H9 (cell line): ENCODE measurements at regions not wholly inside any gene's neighbourhood (a gene's known extent, or its start where the extent isn't known, plus 50 kb on each side); places are given as distances from the start of the nearest gene placed in this dataset.

Source experiments
- DNase-seq: peaks from one replicate; pipeline ENCODE4 v3.0.0-alpha.2; 2017
- H2AFZ ChIP-seq: one replicate; pipeline ENCODE4 v1.6.1; 2013; ENCODE audit warnings: mild to moderate bottlenecking, low read length, control low read depth, moderate library complexity
- H2AK5ac ChIP-seq: 2 replicates; pipeline ENCODE4 v1.6.1; 2013; ENCODE audit warnings: low read length, control low read depth, mixed read lengths; ENCODE audit not compliant: insufficient read length
- H2BK120ac ChIP-seq: one replicate; pipeline ENCODE4 v1.6.1; 2013; ENCODE audit warnings: low read depth, mild to moderate bottlenecking, low read length, control low read depth, inconsistent platforms; ENCODE audit not compliant: poor library complexity, severe bottlenecking
- H2BK12ac ChIP-seq: 2 replicates; pipeline ENCODE4 v1.6.1; 2013; ENCODE audit warnings: low read length, control low read depth, mixed read lengths, low read depth; ENCODE audit not compliant: insufficient read length
- H2BK15ac ChIP-seq: 2 replicates; pipeline ENCODE4 v1.6.1; 2013; ENCODE audit warnings: low read depth, low read length, control low read depth
- H2BK20ac ChIP-seq: one replicate; pipeline ENCODE4 v1.6.1; 2013; ENCODE audit warnings: low read depth, mild to moderate bottlenecking, low read length, control low read depth, inconsistent platforms; ENCODE audit not compliant: poor library complexity, severe bottlenecking
- H2BK5ac ChIP-seq: 2 replicates; pipeline ENCODE4 v1.6.1; 2013; ENCODE audit warnings: low read length, control low read depth, mixed read lengths; ENCODE audit not compliant: insufficient read length
- H3K14ac ChIP-seq: 2 replicates; pipeline ENCODE4 v1.6.1; 2013; ENCODE audit warnings: low read length, control low read depth; ENCODE audit not compliant: insufficient read depth
- H3K18ac ChIP-seq: 2 replicates; pipeline ENCODE4 v1.6.1; 2013; ENCODE audit warnings: low read depth, mild to moderate bottlenecking, mixed read lengths, low read length, control low read depth; ENCODE audit not compliant: insufficient read length
- H3K23ac ChIP-seq: 2 replicates; pipeline ENCODE4 v1.6.1; 2013; ENCODE audit warnings: low read length, control low read depth, mixed read lengths, low read depth; ENCODE audit not compliant: insufficient read length
- H3K23me2 ChIP-seq: 2 replicates; pipeline ENCODE4 v1.6.1; 2013; ENCODE audit warnings: low read depth, mild to moderate bottlenecking, mixed read lengths, low read length, control low read depth; ENCODE audit not compliant: insufficient read length, poor library complexity, severe bottlenecking
- H3K27ac ChIP-seq: 2 replicates; pipeline ENCODE4 v1.5.1; 2013; ENCODE audit warnings: low read length, control low read depth, mixed read lengths, low read depth; ENCODE audit not compliant: insufficient read length
- H3K27me3 ChIP-seq: 2 replicates; pipeline ENCODE4 v1.6.1; 2013; ENCODE audit warnings: low read length, control low read depth, inconsistent platforms; ENCODE audit not compliant: insufficient read depth
- H3K4ac ChIP-seq: 2 replicates; pipeline ENCODE4 v1.6.1; 2013; ENCODE audit warnings: low read depth, mild to moderate bottlenecking, control low read depth, inconsistent platforms, low read length, moderate library complexity
- H3K4me1 ChIP-seq: 2 replicates; pipeline ENCODE4 v1.6.1; 2013; ENCODE audit warnings: low read length, control low read depth, inconsistent platforms; ENCODE audit not compliant: insufficient read depth
- H3K4me2 ChIP-seq: 2 replicates; pipeline ENCODE4 v1.6.1; 2013; ENCODE audit warnings: low read length, control low read depth, mixed read lengths; ENCODE audit not compliant: insufficient read length, insufficient read depth
- H3K56ac ChIP-seq: 2 replicates; pipeline ENCODE4 v1.6.1; 2013; ENCODE audit warnings: low read depth, mild to moderate bottlenecking, mixed read lengths, low read length, control low read depth; ENCODE audit not compliant: insufficient read length
- H3K79me1 ChIP-seq: 2 replicates; pipeline ENCODE4 v1.6.1; 2013; ENCODE audit warnings: low read depth, mild to moderate bottlenecking, moderate library complexity, low read length, control low read depth, inconsistent platforms; ENCODE audit not compliant: insufficient read depth, poor library complexity, severe bottlenecking
- H3K79me2 ChIP-seq: 2 replicates; pipeline ENCODE4 v1.6.1; 2013; ENCODE audit warnings: low read length, control low read depth, inconsistent platforms; ENCODE audit not compliant: insufficient read depth
- H3K9ac ChIP-seq: 2 replicates; pipeline ENCODE4 v1.6.1; 2013; ENCODE audit warnings: low read length, control low read depth, mixed read lengths; ENCODE audit not compliant: insufficient read length; ENCODE audit errors: extremely low read depth
- H3K9me3 ChIP-seq: one replicate; pipeline ENCODE4 v1.6.1; 2013; ENCODE audit warnings: low read depth, low read length, inconsistent platforms; ENCODE audit not compliant: control insufficient read depth
- H3T11ph ChIP-seq: one replicate; pipeline ENCODE4 v1.6.1; 2013; ENCODE audit warnings: mild to moderate bottlenecking, low read length, control low read depth, inconsistent platforms
- H4K20me1 ChIP-seq: one replicate; pipeline ENCODE4 v1.6.1; 2013; ENCODE audit not compliant: control insufficient read depth, insufficient read length, insufficient read depth
- H4K5ac ChIP-seq: 2 replicates; pipeline ENCODE4 v1.6.1; 2013; ENCODE audit warnings: low read depth, mild to moderate bottlenecking, mixed read lengths, low read length, control low read depth; ENCODE audit not compliant: insufficient read length
- H4K8ac ChIP-seq: replicated peaks from 2 replicates; pipeline ENCODE4 v1.6.1; 2013; ENCODE audit warnings: low read length, control low read depth, mixed read lengths, low read depth; ENCODE audit not compliant: insufficient read length
- H4K91ac ChIP-seq: 2 replicates; pipeline ENCODE4 v1.6.1; 2013; ENCODE audit warnings: low read depth, mild to moderate bottlenecking, moderate library complexity, mixed read lengths, low read length, control low read depth; ENCODE audit not compliant: insufficient read length
- H3K27ac Mint-ChIP-seq, 3 experiments: 2 replicates in 2 of 3; 3 replicates in 1 of 3; pipeline ENCODE4 v1.8.0; 2020 to 2021; ENCODE audit warnings: mixed read lengths in 3 of 3, mild to moderate bottlenecking in 1 of 3, moderate library complexity in 1 of 3
- H3K27me3 Mint-ChIP-seq: 2 replicates; pipeline ENCODE4 v1.8.0; 2021; ENCODE audit warnings: low read depth, mild to moderate bottlenecking, moderate library complexity, mixed read lengths
- H3K36me3 Mint-ChIP-seq, 3 experiments: 2 replicates in 2 of 3; 3 replicates in 1 of 3; pipeline ENCODE4 v1.8.0; 2020 to 2021; ENCODE audit warnings: low read depth in 3 of 3, mixed read lengths in 3 of 3; ENCODE audit not compliant: insufficient read depth in 1 of 3
- H3K4me1 Mint-ChIP-seq, 2 experiments: 2 replicates each; pipeline ENCODE4 v1.8.0; 2020; ENCODE audit warnings: mixed read lengths in 2 of 2
- H3K4me3 Mint-ChIP-seq, 2 experiments: 2 replicates in 1 of 2; 3 replicates in 1 of 2; pipeline ENCODE4 v1.8.0; 2020 to 2021; ENCODE audit warnings: mild to moderate bottlenecking in 2 of 2, mixed read lengths in 2 of 2, moderate library complexity in 1 of 2
- H3K9me3 Mint-ChIP-seq, 2 experiments: 2 replicates in 1 of 2; 3 replicates in 1 of 2; pipeline ENCODE4 v1.8.0; 2020; ENCODE audit warnings: mild to moderate bottlenecking in 2 of 2, mixed read lengths in 2 of 2, moderate library complexity in 1 of 2
- CTCF ChIP-seq: fragments of 200-600 bp; sonication (generic); conservative IDR thresholded peaks from 3 replicates; pipeline ENCODE4 v1.8.0; 2021; ENCODE audit warnings: antibody characterized with exemption, mild to moderate bottlenecking
- WGBS: extraction: QIAGEN DNeasy Blood & Tissue Kit; methylation state at CpG from one replicate; pipeline ENCODE4 v1.1.7; 2013; ENCODE audit warnings: missing lambda C conversion rate, low lambda C conversion rate, mixed read lengths; ENCODE audit not compliant: insufficient read length; ENCODE audit errors: extremely low coverage; 5-methylcytosine and 5-hydroxymethylcytosine counted together

- Histone ChIP-seq H3K4ac (no peak overlapping the region), H3K23ac (no peak overlapping the region), H2AFZ (no peak overlapping the region), H2AK5ac (no peak overlapping the region), H3K23me2 (no peaks in the 10 kb centered on the region), H3K79me1 (no peaks in the 10 kb centered on the region), H4K5ac (no peak overlapping the region), H3K27ac (no peak overlapping the region), H2BK20ac (no peak overlapping the region), H4K8ac (no peak overlapping the region), H3K56ac (no peak overlapping the region), H2BK12ac (no peak overlapping the region), H3K18ac (no peak overlapping the region), H3K79me2 (no peaks in the 10 kb centered on the region), H3K9ac (no peak overlapping the region), H4K91ac (no peak overlapping the region), H3K4me2 (no peak overlapping the region), H3K9me3 (no peaks in the 10 kb centered on the region), H3T11ph (no peak overlapping the region), H2BK15ac (no peak overlapping the region), H2BK5ac (no peak overlapping the region), H2BK120ac (no peak overlapping the region), H3K4me1 (no peaks in the 10 kb centered on the region), H3K14ac (no peak overlapping the region), H3K27me3 (no peaks in the 10 kb centered on the region), H4K20me1 (no peaks in the 10 kb centered on the region)
- Mint-ChIP-seq H3K27ac (no peak overlapping the region), H3K4me3 (no peak overlapping the region), H3K36me3 (peaks cover 0 to 9% (median 0%) of the 10 kb centered on the region in 3 experiments; a peak in 2 of 7 replicates), H3K27me3 (no peaks in the 10 kb centered on the region), H3K4me1 (no peaks in the 10 kb centered on the region), H3K9me3 (no peaks in the 10 kb centered on the region; a peak in 2 of 5 replicates)
- WGBS: no CpG with 5 or more reads among the region's 2 CpGs
- no peak for TF ChIP-seq CTCF
- DNase-seq: no peak
These were observed 249.5 kb upstream of the SLC10A2 start for GRCh38 chr13:103315711-103316110.
